HG02840 (cell line): ENCODE measurements at regions not wholly inside any gene's neighbourhood (a gene's known extent, or its start where the extent isn't known, plus 50 kb on each side); places are given as distances from the start of the nearest gene placed in this dataset.

Source experiments
- ATAC-seq: cut with Tn5 transposase; IDR thresholded peaks from one replicate; pipeline ENCODE4 v1.9.1; 2021; ENCODE audit warnings: mild to moderate bottlenecking, moderate library complexity, moderate number of reproducible peaks; ENCODE audit not compliant: unreplicated experiment, low FRiP score

GRCh38 chr11:80617156-80617555 lies 1176.3 kb upstream of the TENM4 start:
- ATAC-seq = no peak

GRCh38 chr11:80616070-80616800 lies 1175.4 kb upstream of the TENM4 start:
- ATAC-seq = no peak

GRCh38 chr11:80613655-80614054 lies 1172.8 kb upstream of the TENM4 start:
- no peak for ATAC-seq

- ATAC-seq = no peak
Measured at GRCh38 chr11:80610516-80610915, 1169.7 kb upstream of the TENM4 start.

- ATAC-seq = no peak
Measured at GRCh38 chr11:80603472-80603871, 1162.6 kb upstream of the TENM4 start.

GRCh38 chr11:80598905-80599304 lies 1158.1 kb upstream of the TENM4 start:
- ATAC-seq = no peak

- ATAC-seq = no peak
Measured at GRCh38 chr11:80596291-80596810, 1155.5 kb upstream of the TENM4 start.

GRCh38 chr11:80595011-80595410 lies 1154.2 kb upstream of the TENM4 start:
- no peak for ATAC-seq

- ATAC-seq = no peak
Measured at GRCh38 chr11:80593648-80594374, 1153.0 kb upstream of the TENM4 start.

GRCh38 chr11:80592546-80592945 lies 1151.7 kb upstream of the TENM4 start:
- no peak for ATAC-seq

- no peak for ATAC-seq
Measured at GRCh38 chr11:80587906-80588305, 1147.1 kb upstream of the TENM4 start.

- ATAC-seq = no peak
Measured at GRCh38 chr11:80586464-80586863, 1145.6 kb upstream of the TENM4 start.

- ATAC-seq = no peak
Measured at GRCh38 chr11:80584661-80585060, 1143.8 kb upstream of the TENM4 start.

GRCh38 chr11:80569832-80570231 lies 1129.0 kb upstream of the TENM4 start:
- ATAC-seq = no peak

GRCh38 chr11:80565231-80565630 lies 1124.4 kb upstream of the TENM4 start:
- no peak for ATAC-seq

GRCh38 chr11:80562523-80563125 lies 1121.8 kb upstream of the TENM4 start:
- no peak for ATAC-seq

- ATAC-seq = no peak
Measured at GRCh38 chr11:80559942-80560341, 1119.1 kb upstream of the TENM4 start.

GRCh38 chr11:80553565-80553964 lies 1112.7 kb upstream of the TENM4 start:
- ATAC-seq = no peak

- no peak for ATAC-seq
Measured at GRCh38 chr11:80542704-80543103, 1101.9 kb upstream of the TENM4 start.

GRCh38 chr11:80538040-80538439 lies 1097.2 kb upstream of the TENM4 start:
- ATAC-seq = no peak

GRCh38 chr11:80533463-80533862 lies 1092.6 kb upstream of the TENM4 start:
- no peak for ATAC-seq
